ENCODE measurements at regions not wholly inside any gene's neighbourhood (a gene's known extent, or its start where the extent isn't known, plus 50 kb on each side); places are given as distances from the start of the nearest gene placed in this dataset.
"Not testable (repeated sequence)": the region's sequence is repeated elsewhere in the genome, so short reads cannot be mapped to it uniquely, and the experiment has no call there.

- DNase-seq (ENCODE audit: low read depth) = no peak
Observed at GRCh38 chr2:193326296-193326695, 1131.6 kb upstream of the TMEFF2 start.

- DNase-seq (ENCODE audit: low read depth) = no peak
Observed at GRCh38 chr2:193315428-193316091, 1120.8 kb upstream of the TMEFF2 start.

GRCh38 chr2:193303464-193303863, 1108.7 kb upstream of the TMEFF2 start:
- no peak for DNase-seq (ENCODE audit: low read depth)

GRCh38 chr2:193294371-193294770, 1099.6 kb upstream of the TMEFF2 start:
- no peak for DNase-seq (ENCODE audit: low read depth)

- no peak for DNase-seq (ENCODE audit: low read depth)
Observed at GRCh38 chr2:193279361-193279760, 1084.6 kb upstream of the TMEFF2 start.

GRCh38 chr2:193276988-193277387, 1082.3 kb upstream of the TMEFF2 start:
- DNase-seq (ENCODE audit: low read depth) = no peak

- no peak for DNase-seq (ENCODE audit: low read depth)
Observed at GRCh38 chr2:193276560-193276959, 1081.8 kb upstream of the TMEFF2 start.

- DNase-seq (ENCODE audit: low read depth) = no peak
Observed at GRCh38 chr2:193276069-193276468, 1081.3 kb upstream of the TMEFF2 start.

GRCh38 chr2:193272011-193272410, 1077.3 kb upstream of the TMEFF2 start:
- DNase-seq (ENCODE audit: low read depth) = no peak

- DNase-seq (ENCODE audit: low read depth) = no peak
Observed at GRCh38 chr2:193270816-193271215, 1076.1 kb upstream of the TMEFF2 start.

- DNase-seq (ENCODE audit: low read depth) = no peak
Observed at GRCh38 chr2:193267496-193268002, 1072.8 kb upstream of the TMEFF2 start.

- DNase-seq (ENCODE audit: low read depth) = no peak
Observed at GRCh38 chr2:193253014-193253530, 1058.3 kb upstream of the TMEFF2 start.

GRCh38 chr2:193251909-193252308, 1057.2 kb upstream of the TMEFF2 start:
- no peak for DNase-seq (ENCODE audit: low read depth)

GRCh38 chr2:193250389-193250788, 1055.7 kb upstream of the TMEFF2 start:
- no peak for DNase-seq (ENCODE audit: low read depth)

GRCh38 chr2:193240752-193241151, 1046.0 kb upstream of the TMEFF2 start:
- DNase-seq (ENCODE audit: low read depth) = no peak

- DNase-seq (ENCODE audit: low read depth) = no peak
Observed at GRCh38 chr2:193231634-193232033, 1036.9 kb upstream of the TMEFF2 start.

GRCh38 chr2:193228276-193228675, 1033.5 kb upstream of the TMEFF2 start:
- DNase-seq (ENCODE audit: low read depth) = no peak

- no peak for DNase-seq (ENCODE audit: low read depth)
Observed at GRCh38 chr2:193222454-193222853, 1027.7 kb upstream of the TMEFF2 start.

GRCh38 chr2:193219413-193219812, 1024.7 kb upstream of the TMEFF2 start:
- no peak for DNase-seq (ENCODE audit: low read depth)

- no peak for DNase-seq (ENCODE audit: low read depth)
Observed at GRCh38 chr2:193201583-193201982, 1006.9 kb upstream of the TMEFF2 start.

- no peak for DNase-seq (ENCODE audit: low read depth)
Observed at GRCh38 chr2:193199322-193199721, 1004.6 kb upstream of the TMEFF2 start.

- DNase-seq (ENCODE audit: low read depth) = no peak
Observed at GRCh38 chr2:193187816-193188215, 993.1 kb upstream of the TMEFF2 start.

GRCh38 chr2:193170981-193171380, 976.2 kb upstream of the TMEFF2 start:
- not testable (repeated sequence) for DNase-seq (ENCODE audit: low read depth)

GRCh38 chr2:193156480-193156879, 961.7 kb upstream of the TMEFF2 start:
- DNase-seq (ENCODE audit: low read depth) = no peak

All from stimulated activated CD8-positive, alpha-beta memory T cell treated with anti-CD3 and anti-CD28 coated beads, Interleukin-4, amount 100 ng/mL, for 24 hours (primary cell).